ENCODE measurements at regions not wholly inside any gene's neighbourhood (a gene's known extent, or its start where the extent isn't known, plus 50 kb on each side); places are given as distances from the start of the nearest gene placed in this dataset.

DNA sequence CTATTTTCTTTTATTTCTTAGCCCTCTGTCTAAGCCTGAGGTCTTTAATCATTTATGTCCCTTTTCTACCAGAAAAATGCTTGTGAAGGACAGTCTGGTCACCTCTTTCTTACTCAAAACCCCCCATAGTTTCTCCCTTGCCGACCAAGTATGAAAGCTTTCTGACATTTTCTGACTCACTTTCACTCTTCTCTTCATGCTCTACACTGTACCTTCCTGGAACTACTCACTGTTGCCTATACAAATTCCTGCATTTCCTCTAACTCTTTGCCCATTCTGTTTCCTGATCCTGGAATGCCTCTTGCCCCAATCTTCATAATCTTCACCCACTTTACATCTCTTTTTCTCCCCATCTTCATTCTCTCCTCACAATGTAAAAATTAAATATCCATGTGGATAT, 380.0 kb downstream of the HHIPL2 start:
- ATAC-seq (no peak), DNase-seq (no peak)
- intact Hi-C loops (cut with DNase I): no loop called here
- no peak for TF ChIP-seq POLR2A (IDR thresholded peaks at IDR 0.05)
- TF ChIP-seq, protein P1, sequence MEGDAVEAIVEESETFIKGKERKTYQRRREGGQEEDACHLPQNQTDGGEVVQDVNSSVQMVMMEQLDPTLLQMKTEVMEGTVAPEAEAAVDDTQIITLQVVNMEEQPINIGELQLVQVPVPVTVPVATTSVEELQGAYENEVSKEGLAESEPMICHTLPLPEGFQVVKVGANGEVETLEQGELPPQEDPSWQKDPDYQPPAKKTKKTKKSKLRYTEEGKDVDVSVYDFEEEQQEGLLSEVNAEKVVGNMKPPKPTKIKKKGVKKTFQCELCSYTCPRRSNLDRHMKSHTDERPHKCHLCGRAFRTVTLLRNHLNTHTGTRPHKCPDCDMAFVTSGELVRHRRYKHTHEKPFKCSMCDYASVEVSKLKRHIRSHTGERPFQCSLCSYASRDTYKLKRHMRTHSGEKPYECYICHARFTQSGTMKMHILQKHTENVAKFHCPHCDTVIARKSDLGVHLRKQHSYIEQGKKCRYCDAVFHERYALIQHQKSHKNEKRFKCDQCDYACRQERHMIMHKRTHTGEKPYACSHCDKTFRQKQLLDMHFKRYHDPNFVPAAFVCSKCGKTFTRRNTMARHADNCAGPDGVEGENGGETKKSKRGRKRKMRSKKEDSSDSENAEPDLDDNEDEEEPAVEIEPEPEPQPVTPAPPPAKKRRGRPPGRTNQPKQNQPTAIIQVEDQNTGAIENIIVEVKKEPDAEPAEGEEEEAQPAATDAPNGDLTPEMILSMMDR (IDR thresholded peaks at IDR 0.05): no peak
- H3K27me3 ChIP-seq: no peaks in the 10 kb centered on the region
- no peak overlapping the region for H3K27ac ChIP-seq
- 53 to 67% methylated on average over 1 of the region's 1 CpG for WGBS, 2 donors
- H3K36me3 ChIP-seq (replicated peaks in 1 of 2; ENCODE audit: insufficient read depth in 1 of 2, low read depth in 2 of 2): no peaks in the 10 kb centered on the region
- no peaks in the 10 kb centered on the region for H3K4me1 ChIP-seq
- H3K4me3 ChIP-seq: no peak overlapping the region
- peaks cover 0 to 6% (median 0%) of the 10 kb centered on the region in 3 donors for H3K9me3 ChIP-seq

DNA sequence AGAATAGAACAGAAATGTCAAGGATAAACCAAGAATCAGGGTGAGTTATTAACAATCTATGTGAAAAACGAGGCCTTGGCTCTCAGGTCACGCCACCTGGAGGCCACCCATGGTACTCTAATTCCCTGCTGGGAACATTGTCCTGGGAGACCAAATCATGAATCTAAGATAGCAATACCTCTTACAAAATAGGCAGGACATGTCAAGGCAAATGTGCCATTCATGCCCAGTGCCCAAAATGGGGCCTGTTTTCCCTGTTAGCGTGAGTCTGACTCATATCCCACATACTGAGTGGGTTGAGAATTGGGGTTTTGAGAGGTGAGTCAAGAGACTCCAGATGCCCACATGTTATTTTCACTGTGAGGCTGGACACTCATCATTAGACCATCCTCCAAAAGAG, 380.8 kb downstream of the HHIPL2 start:
- Histone ChIP-seq H3K9me3 (peaks cover 0 to 6% (median 0%) of the 10 kb centered on the region in 3 donors), H3K27me3 (no peaks in the 10 kb centered on the region), H3K27ac (no peak overlapping the region), H3K4me1 (no peaks in the 10 kb centered on the region), H3K4me3 (no peak overlapping the region), H3K36me3 (replicated peaks in 1 of 2; ENCODE audit: insufficient read depth in 1 of 2, low read depth in 2 of 2) (no peaks in the 10 kb centered on the region)
- TF ChIP-seq POLR2A (IDR thresholded peaks at IDR 0.05): no peak
- TF ChIP-seq, protein P1 (IDR thresholded peaks at IDR 0.05): peak; percentile 35 to 68 (median 62)
- intact Hi-C loops (cut with DNase I): no loop called here
- peak; percentile 53 to 69 (median 64) for DNase-seq
- ATAC-seq: peak; percentile 47
- WGBS, 2 donors: 25 to 40% methylated on average over 3 of the region's 3 CpGs

- DNase-seq (no peak), ATAC-seq (no peak)
- TF ChIP-seq POLR2A (IDR thresholded peaks at IDR 0.05): no peak
- TF ChIP-seq, protein P1 (IDR thresholded peaks at IDR 0.05): no peak
- intact Hi-C loops (cut with DNase I): no loop called here
- Histone ChIP-seq H3K9me3 (peaks cover 0 to 5% (median 0%) of the 10 kb centered on the region in 3 donors), H3K4me1 (no peaks in the 10 kb centered on the region), H3K4me3 (no peak overlapping the region), H3K36me3 (replicated peaks in 1 of 2; ENCODE audit: insufficient read depth in 1 of 2, low read depth in 2 of 2) (no peaks in the 10 kb centered on the region), H3K27ac (no peak overlapping the region), H3K27me3 (no peaks in the 10 kb centered on the region)
- WGBS, 2 donors: 55 to 56% methylated on average over 3 of the region's 3 CpGs
Observed at GRCh38 chr1:222165629-222166028, 382.3 kb downstream of the HHIPL2 start.

- intact Hi-C loops (cut with DNase I): no loop called here
- DNase-seq (no peak), ATAC-seq (no peak)
- Histone ChIP-seq H3K9me3 (no peaks in the 10 kb centered on the region), H3K36me3 (replicated peaks in 1 of 2; ENCODE audit: insufficient read depth in 1 of 2, low read depth in 2 of 2) (no peaks in the 10 kb centered on the region), H3K27ac (no peak overlapping the region), H3K27me3 (no peaks in the 10 kb centered on the region), H3K4me3 (no peak overlapping the region), H3K4me1 (no peaks in the 10 kb centered on the region)
- 33 to 37% methylated on average over 2 of the region's 2 CpGs for WGBS, 2 donors
- no peak for TF ChIP-seq POLR2A (IDR thresholded peaks at IDR 0.05)
- TF ChIP-seq, protein P1 (IDR thresholded peaks at IDR 0.05): no peak
Observed at GRCh38 chr1:222163895-222164294, 384.0 kb downstream of the HHIPL2 start.

DNA sequence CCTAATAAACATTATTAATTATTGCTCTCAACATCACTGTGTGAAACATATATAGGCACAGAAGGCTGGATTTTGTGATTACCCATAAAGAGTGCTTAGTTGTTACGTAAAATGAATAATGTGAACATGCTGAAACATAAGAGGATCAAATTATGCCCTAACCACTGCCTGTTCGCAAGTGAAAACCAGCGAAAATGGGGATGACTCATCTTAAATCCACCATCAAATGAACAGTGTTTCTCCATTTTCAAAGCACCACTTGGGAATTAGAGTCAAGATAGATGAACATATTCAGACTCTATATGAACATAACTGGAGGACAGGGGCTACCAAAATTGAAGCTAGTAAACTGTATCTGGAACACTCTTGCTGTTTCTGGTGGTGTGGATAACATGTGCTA, 386.2 kb downstream of the HHIPL2 start:
- intact Hi-C loops (cut with DNase I): no loop called here
- Histone ChIP-seq H3K36me3 (replicated peaks in 1 of 2; ENCODE audit: insufficient read depth in 1 of 2, low read depth in 2 of 2) (no peaks in the 10 kb centered on the region), H3K4me1 (no peaks in the 10 kb centered on the region), H3K4me3 (no peak overlapping the region), H3K9me3 (no peaks in the 10 kb centered on the region), H3K27ac (no peak overlapping the region), H3K27me3 (no peaks in the 10 kb centered on the region)
- 59 to 71% methylated on average over 3 of the region's 3 CpGs for WGBS, 2 donors
- no peak for ATAC-seq
- no peak for DNase-seq
- no peak for TF ChIP-seq POLR2A (IDR thresholded peaks at IDR 0.05)
- TF ChIP-seq, protein P1 (IDR thresholded peaks at IDR 0.05): no peak
